Esophagus squamous epithelium (tissue), 4 donors: ENCODE measurements at regions not wholly inside any gene's neighbourhood (a gene's known extent, or its start where the extent isn't known, plus 50 kb on each side); places are given as distances from the start of the nearest gene placed in this dataset.

ENCODE experiments used
- POLR2A ChIP-seq, 4 donors: fragments of 450-650 bp; IDR thresholded peaks; one replicate each; pipeline ENCODE4 v1.6.1; 2017; ENCODE audit warnings: antibody characterized with exemption in 4 of 4, mild to moderate bottlenecking in 4 of 4, moderate library complexity in 3 of 4
- TF ChIP-seq, protein P1 (sequence below), 6 experiments: fragments of 450-650 bp in 4 of 6; fragments of 200-600 bp in 2 of 6; sonication (generic) in 2 of 6; IDR thresholded peaks; one replicate each; pipeline ENCODE4 v1.5.1; 2016 to 2019; ENCODE audit warnings: antibody characterized with exemption in 6 of 6, mild to moderate bottlenecking in 4 of 6, moderate library complexity in 4 of 6

DNA sequence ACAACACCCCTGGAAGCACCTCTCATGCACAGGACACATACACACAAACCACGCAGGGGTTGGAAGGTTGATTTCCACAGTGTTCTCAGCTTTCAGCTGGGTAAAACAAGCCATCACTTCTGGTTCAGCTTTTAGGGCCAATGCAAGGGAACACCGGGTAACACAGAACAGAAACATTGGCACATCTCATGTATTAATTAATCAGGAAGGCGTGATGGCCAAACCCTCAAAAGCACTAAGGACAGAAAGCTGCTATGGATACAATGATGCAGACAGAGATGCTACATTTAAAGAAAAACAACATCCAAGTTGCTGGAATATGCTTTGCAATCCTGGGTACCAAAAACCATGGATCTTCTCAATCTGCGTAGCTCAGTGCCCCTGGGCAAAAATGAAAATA lies 104.3 kb upstream of the BEND6 start:
- TF ChIP-seq, protein P1, sequence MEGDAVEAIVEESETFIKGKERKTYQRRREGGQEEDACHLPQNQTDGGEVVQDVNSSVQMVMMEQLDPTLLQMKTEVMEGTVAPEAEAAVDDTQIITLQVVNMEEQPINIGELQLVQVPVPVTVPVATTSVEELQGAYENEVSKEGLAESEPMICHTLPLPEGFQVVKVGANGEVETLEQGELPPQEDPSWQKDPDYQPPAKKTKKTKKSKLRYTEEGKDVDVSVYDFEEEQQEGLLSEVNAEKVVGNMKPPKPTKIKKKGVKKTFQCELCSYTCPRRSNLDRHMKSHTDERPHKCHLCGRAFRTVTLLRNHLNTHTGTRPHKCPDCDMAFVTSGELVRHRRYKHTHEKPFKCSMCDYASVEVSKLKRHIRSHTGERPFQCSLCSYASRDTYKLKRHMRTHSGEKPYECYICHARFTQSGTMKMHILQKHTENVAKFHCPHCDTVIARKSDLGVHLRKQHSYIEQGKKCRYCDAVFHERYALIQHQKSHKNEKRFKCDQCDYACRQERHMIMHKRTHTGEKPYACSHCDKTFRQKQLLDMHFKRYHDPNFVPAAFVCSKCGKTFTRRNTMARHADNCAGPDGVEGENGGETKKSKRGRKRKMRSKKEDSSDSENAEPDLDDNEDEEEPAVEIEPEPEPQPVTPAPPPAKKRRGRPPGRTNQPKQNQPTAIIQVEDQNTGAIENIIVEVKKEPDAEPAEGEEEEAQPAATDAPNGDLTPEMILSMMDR (IDR thresholded peaks at IDR 0.05): no peak
- no peak for TF ChIP-seq POLR2A (IDR thresholded peaks at IDR 0.05)
